H1 (cell line): ENCODE measurements at regions not wholly inside any gene's neighbourhood (a gene's known extent, or its start where the extent isn't known, plus 50 kb on each side); places are given as distances from the start of the nearest gene placed in this dataset.

ENCODE experiments used
- CTCF ChIA-PET: fragments of 300-600 bp; sonication (Branson Sonifier 250); formaldehyde crosslinking; loops from one replicate; lab custom pipeline; 2021; ENCODE audit not compliant: partially characterized antibody; lab: Charles Lee
- POLR2A ChIA-PET: fragments of 300-600 bp; sonication (Branson Sonifier 250); formaldehyde crosslinking; loops from one replicate; lab custom pipeline; 2021; ENCODE audit warnings: inconsistent platforms; ENCODE audit not compliant: partially characterized antibody; lab: Charles Lee
- DNase-seq, 2 experiments: peaks; one replicate each; pipeline versions ENCODE4 v3.0.0 to v3.0.0-alpha.2; 2010 to 2022; ENCODE audit warnings: low spot score in 2 of 2, low read depth in 1 of 2, mixed read lengths in 1 of 2
- FAIRE-seq: peaks from 2 replicates; lab custom pipeline; 2011; peaks lifted over from hg19 to GRCh38; lab: Jason Lieb, UNC
- H2AFZ ChIP-seq: 2 replicates; pipeline ENCODE4 v1.8.1; 2012; ENCODE audit warnings: low read length, inconsistent platforms
- H2AK5ac ChIP-seq: 2 replicates; pipeline ENCODE4 v1.6.1; 2013; ENCODE audit warnings: low read depth, low read length
- H2BK120ac ChIP-seq: replicated peaks from 2 replicates; pipeline ENCODE3; 2013; ENCODE audit warnings: low read depth, low read length, inconsistent platforms
- H2BK12ac ChIP-seq: 2 replicates; pipeline ENCODE4 v1.6.1; 2013; ENCODE audit warnings: low read depth, low read length
- H2BK15ac ChIP-seq: 2 replicates; pipeline ENCODE4 v1.6.1; 2013; ENCODE audit warnings: low read length
- H2BK20ac ChIP-seq: 2 replicates; pipeline ENCODE4 v1.6.1; 2013; ENCODE audit warnings: low read length
- H2BK5ac ChIP-seq: 2 replicates; pipeline ENCODE4 v1.6.1; 2013; ENCODE audit warnings: low read depth, low read length
- H3K14ac ChIP-seq: 2 replicates; pipeline ENCODE4 v1.6.1; 2013; ENCODE audit warnings: inconsistent platforms; ENCODE audit not compliant: insufficient read length
- H3K18ac ChIP-seq: 2 replicates; pipeline ENCODE4 v1.6.1; 2013; ENCODE audit warnings: low read length; ENCODE audit errors: extremely low read depth
- H3K23ac ChIP-seq: 2 replicates; pipeline ENCODE4 v1.6.1; 2013; ENCODE audit warnings: inconsistent platforms; ENCODE audit not compliant: insufficient read length
- H3K23me2 ChIP-seq: 2 replicates; pipeline ENCODE4 v1.6.1; 2013; ENCODE audit warnings: low read depth, low read length
- H3K27ac ChIP-seq: 2 replicates; pipeline ENCODE4 v1.6.1; 2011; ENCODE audit warnings: low read depth, low read length, inconsistent platforms
- H3K27me3 ChIP-seq, 4 experiments: replicated peaks in 1 of 4; 1 replicate in 1 of 4; 2 replicates in 3 of 4; pipeline versions ENCODE4 v1.6.1 to v1.8.1; 2011 to 2013; ENCODE audit warnings: low read length in 3 of 4, mild to moderate bottlenecking in 3 of 4, inconsistent platforms in 2 of 4, mixed read lengths in 2 of 4, moderate library complexity in 1 of 4; ENCODE audit not compliant: control insufficient read depth in 3 of 4, insufficient read depth in 3 of 4; ENCODE audit errors: extremely low read depth in 1 of 4
- H3K36me3 ChIP-seq, 4 experiments: 2 replicates each; pipeline versions ENCODE4 v1.6.1 to v1.8.1; 2011 to 2013; ENCODE audit warnings: mild to moderate bottlenecking in 4 of 4, low read length in 3 of 4, moderate library complexity in 2 of 4, control low read depth in 1 of 4, inconsistent platforms in 1 of 4; ENCODE audit not compliant: insufficient read depth in 4 of 4, control insufficient read depth in 2 of 4
- H3K4ac ChIP-seq: replicated peaks from 2 replicates; pipeline ENCODE3; 2013; ENCODE audit warnings: low read length, low read depth, mixed read lengths, inconsistent platforms; ENCODE audit not compliant: insufficient read length
- H3K4me1 ChIP-seq, 4 experiments: replicated peaks in 1 of 4; 1 replicate in 1 of 4; 2 replicates in 3 of 4; pipeline versions ENCODE4 v1.6.1 to v1.8.1; 2011 to 2013; ENCODE audit warnings: low read length in 3 of 4, inconsistent platforms in 2 of 4, mixed read lengths in 1 of 4; ENCODE audit not compliant: insufficient read depth in 4 of 4, control insufficient read depth in 3 of 4
- H3K4me2 ChIP-seq, 2 experiments: 2 replicates each; pipeline versions ENCODE4 v1.6.1 to v1.8.1; 2011 to 2013; ENCODE audit warnings: low read depth in 2 of 2, low read length in 2 of 2, control low read depth in 1 of 2, inconsistent platforms in 1 of 2, mild to moderate bottlenecking in 1 of 2; ENCODE audit not compliant: insufficient read depth in 1 of 2
- H3K4me3 ChIP-seq, 4 experiments: fragments of 200-600, 300-600 bp in 1 of 4; sonication (generic), shearing (Covaris generic), sonication (Bioruptor Twin) in 1 of 4; 2 replicates each; pipeline versions ENCODE4 v1.5.1 to v1.8.1; 2011 to 2016; ENCODE audit warnings: low read length in 4 of 4, low read depth in 3 of 4, control low read depth in 2 of 4, inconsistent platforms in 2 of 4, mild to moderate bottlenecking in 2 of 4, mixed read lengths in 1 of 4, moderate library complexity in 1 of 4; ENCODE audit not compliant: insufficient read depth in 2 of 4; ENCODE audit errors: extremely low read depth in 1 of 4
- H3K56ac ChIP-seq: replicated peaks from 2 replicates; pipeline ENCODE3; 2013; ENCODE audit warnings: low read depth, mild to moderate bottlenecking, mixed read lengths, low read length, inconsistent platforms; ENCODE audit not compliant: insufficient read length
- H3K79me1 ChIP-seq: 2 replicates; pipeline ENCODE4 v1.6.1; 2013; ENCODE audit warnings: low read depth, low read length, control low read depth
- H3K79me2 ChIP-seq, 2 experiments: 2 replicates each; pipeline versions ENCODE4 v1.6.1 to v1.8.1; 2012 to 2013; ENCODE audit warnings: low read length in 2 of 2, mild to moderate bottlenecking in 2 of 2, inconsistent platforms in 1 of 2; ENCODE audit not compliant: insufficient read depth in 2 of 2, control insufficient read depth in 1 of 2
- H3K9ac ChIP-seq, 4 experiments: replicated peaks in 1 of 4; 1 replicate in 1 of 4; 2 replicates in 3 of 4; pipeline versions ENCODE4 v1.6.1 to v1.8.1; 2011 to 2013; ENCODE audit warnings: low read depth in 3 of 4, low read length in 3 of 4, control low read depth in 2 of 4, mild to moderate bottlenecking in 2 of 4, moderate library complexity in 2 of 4, inconsistent platforms in 1 of 4; ENCODE audit errors: extremely low read depth in 1 of 4
- H3K9me3 ChIP-seq, 2 experiments: 2 replicates each; pipeline versions ENCODE4 v1.6.1 to v1.8.1; 2012 to 2013; ENCODE audit warnings: mild to moderate bottlenecking in 2 of 2, moderate library complexity in 2 of 2, control low read depth in 1 of 2, inconsistent platforms in 1 of 2, low read depth in 1 of 2, low read length in 1 of 2, mixed read lengths in 1 of 2; ENCODE audit not compliant: insufficient read depth in 2 of 2
- H4K20me1 ChIP-seq, 2 experiments: replicated peaks in 1 of 2; 2 replicates each; pipeline versions ENCODE3 to v1.8.1; 2011 to 2013; ENCODE audit warnings: inconsistent platforms in 2 of 2, low read length in 2 of 2, mild to moderate bottlenecking in 1 of 2; ENCODE audit not compliant: insufficient read depth in 2 of 2, control insufficient read depth in 1 of 2
- H4K5ac ChIP-seq: 2 replicates; pipeline ENCODE4 v1.6.1; 2013; ENCODE audit warnings: low read length, low read depth, mixed read lengths, inconsistent platforms; ENCODE audit not compliant: insufficient read length
- H4K8ac ChIP-seq: 2 replicates; pipeline ENCODE4 v1.8.0; 2013; ENCODE audit warnings: mild to moderate bottlenecking, moderate library complexity, low read length, inconsistent platforms; ENCODE audit not compliant: insufficient read depth; ENCODE audit errors: extremely low read depth
- H4K91ac ChIP-seq: replicated peaks from 2 replicates; pipeline ENCODE3; 2013; ENCODE audit warnings: low read length, mixed read lengths, inconsistent platforms; ENCODE audit not compliant: insufficient read length
- ATF3 ChIP-seq: IDR thresholded peaks from 2 replicates; pipeline ENCODE4 v1.6.1; 2011; ENCODE audit warnings: low read depth, mild to moderate bottlenecking, low read length; ENCODE audit not compliant: insufficient read depth
- BRCA1 ChIP-seq: IDR thresholded peaks from 2 replicates; pipeline ENCODE4 v1.6.1; 2012; ENCODE audit warnings: low read depth, low read length, improper control_type of control experiment
- NANOG ChIP-seq: IDR thresholded peaks from 2 replicates; pipeline ENCODE4 v1.6.1; 2011; ENCODE audit warnings: low read length, low read depth, mild to moderate bottlenecking, inconsistent platforms; ENCODE audit not compliant: insufficient read depth, poor library complexity, severe bottlenecking
- YY1 ChIP-seq: IDR thresholded peaks from 2 replicates; pipeline ENCODE4 v1.6.1; 2011; ENCODE audit warnings: low read depth, mild to moderate bottlenecking, low read length
- WGBS, 2 experiments: shearing (Covaris generic) in 1 of 2; methylation state at CpG; one replicate each; pipeline versions ENCODE4 v1.1.6 to v1.1.7; 2013 to 2015; ENCODE audit warnings: low lambda C conversion rate in 2 of 2, mixed read lengths in 2 of 2, inconsistent platforms in 1 of 2, low coverage in 1 of 2, missing lambda C conversion rate in 1 of 2; ENCODE audit not compliant: insufficient replicate concordance in 2 of 2, insufficient coverage in 1 of 2, insufficient read length in 1 of 2; ENCODE audit errors: extremely low coverage in 1 of 2, missing lambda C conversion rate in 1 of 2; 5-methylcytosine and 5-hydroxymethylcytosine counted together

GRCh38 chr5:106086352-106086751 lies 1584.4 kb downstream of the EFNA5 start:
- H3K56ac ChIP-seq = no peak overlapping the region
- peak; percentile 53 for TF ChIP-seq NANOG
- TF ChIP-seq BRCA1 = no peak
- no peak for TF ChIP-seq ATF3
- TF ChIP-seq YY1 = no peak
- TF ChIP-seq, all 59 proteins: peak for 1
- no peaks in the 10 kb centered on the region for H3K79me2 ChIP-seq
- 18% methylated on average over 2 of the region's 2 CpGs; no CpG with 5 or more reads in 1 of the 2 experiments for WGBS, 2 experiments
- DNase-seq = no peak
- peak overlapping the region; percentile 30 for H2BK120ac ChIP-seq
- H2BK5ac ChIP-seq = peak overlapping the region; percentile 76; the same call in 1 of the 2 replicates
- H3K79me1 ChIP-seq = no peaks in the 10 kb centered on the region
- no peaks in the 10 kb centered on the region for H3K9me3 ChIP-seq
- H3K18ac ChIP-seq = peak overlapping the region; percentile 91
- H3K27ac ChIP-seq = peak overlapping the region; percentile 57; the same call in 1 of the 2 replicates
- ChIA-PET POLR2A (no interaction called here), CTCF (interaction anchor here (0.5 to 1.4 kb wide), 5 partner anchors 9 to 1624 kb away, joined by 3 to 4 read pairs (median 3); no protein-coding TSS in a partner anchor)
- no peaks in the 10 kb centered on the region for H3K36me3 ChIP-seq
- peaks cover 2 to 28% (median 12%) of the 10 kb centered on the region in 4 experiments; a peak in 6 of 7 replicates for H3K4me1 ChIP-seq
- 0 out of 2 replicates have a peak overlapping the region, but pooled peaks have one; percentile 4 for H2AFZ ChIP-seq
- peak overlapping the region; percentile 61 to 89 for H3K4me2 ChIP-seq
- FAIRE-seq = peak; percentile 13
- H3K4me3 ChIP-seq = peak overlapping the region in 1 of 4 experiments; percentile 41; a peak in 2 of 8 replicates
- H2AK5ac ChIP-seq = no peak overlapping the region
- peak overlapping the region; percentile 96 for H4K91ac ChIP-seq
- no peaks in the 10 kb centered on the region for H3K27me3 ChIP-seq
- H3K14ac ChIP-seq = no peak overlapping the region
- no peak overlapping the region for H3K23ac ChIP-seq
- H3K4ac ChIP-seq = peak overlapping the region; percentile 64
- H3K23me2 ChIP-seq = no peaks in the 10 kb centered on the region; the same call in 1 of the 2 replicates
- H2BK12ac ChIP-seq = peak overlapping the region; percentile 3; the same call in 1 of the 2 replicates
- H3K9ac ChIP-seq = no peak overlapping the region; a peak in 1 of 7 replicates
- peak overlapping the region; percentile 99 for H4K5ac ChIP-seq
- no peak overlapping the region for H2BK15ac ChIP-seq
- H4K8ac ChIP-seq = no peak overlapping the region
- H4K20me1 ChIP-seq = no peaks in the 10 kb centered on the region
- peak overlapping the region; percentile 53; the same call in 1 of the 2 replicates for H2BK20ac ChIP-seq
